GM18858 (cell line): ENCODE measurements at regions not wholly inside any gene's neighbourhood (a gene's known extent, or its start where the extent isn't known, plus 50 kb on each side); places are given as distances from the start of the nearest gene placed in this dataset.

Source experiments
- ATAC-seq: cut with Tn5 transposase; IDR thresholded peaks from one replicate; pipeline ENCODE4 v1.9.1; 2021; ENCODE audit not compliant: unreplicated experiment

DNA sequence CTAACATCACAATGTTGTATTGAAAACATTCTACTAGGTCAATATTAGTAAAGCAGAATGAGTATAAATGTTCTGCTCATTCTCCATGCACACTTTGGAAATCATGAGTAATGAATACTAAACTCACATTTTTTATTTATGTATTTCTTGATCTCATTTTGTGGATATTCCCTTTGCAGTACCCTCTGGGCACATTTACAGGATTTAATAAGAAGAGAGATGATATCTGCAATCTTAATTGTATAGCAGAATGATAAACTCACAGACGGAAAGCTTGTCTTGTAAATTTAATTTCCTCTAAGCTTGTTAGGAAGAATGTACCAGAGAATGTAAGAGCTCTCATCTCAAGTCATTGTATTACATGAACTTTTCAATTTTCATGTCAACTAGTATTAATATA, 1279.7 kb downstream of the PCDH7 start:
- ATAC-seq = no peak

DNA sequence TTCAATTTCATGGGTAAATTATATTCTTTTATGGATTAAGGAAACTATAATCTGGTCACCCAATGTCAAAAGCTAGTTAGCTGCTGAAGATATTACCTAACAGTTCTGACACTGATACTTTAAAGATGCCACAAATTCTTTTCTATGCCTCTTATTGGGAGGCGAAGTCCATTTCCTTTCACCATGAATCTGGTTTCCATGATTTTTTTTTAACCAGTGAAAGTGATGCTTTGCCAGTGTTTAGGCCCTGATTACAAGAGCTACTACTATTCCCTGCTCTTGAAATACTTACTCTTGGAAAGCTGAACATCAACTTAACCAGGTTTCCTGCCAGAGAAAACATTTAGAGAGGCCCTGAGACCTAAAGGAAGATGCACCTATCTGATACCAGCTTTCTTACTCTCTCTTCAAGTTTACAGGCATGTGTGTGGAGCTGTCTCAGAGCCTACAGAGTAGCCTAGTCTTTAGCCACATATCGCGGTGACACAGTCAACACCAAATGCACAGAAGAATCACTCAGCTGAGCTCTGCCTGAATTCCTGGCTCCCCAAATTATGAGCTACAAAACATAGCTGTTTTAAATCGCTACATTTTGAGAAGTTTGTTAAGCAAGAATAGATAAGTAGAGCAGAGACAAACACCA, 1280.8 kb downstream of the PCDH7 start:
- no peak for ATAC-seq

DNA sequence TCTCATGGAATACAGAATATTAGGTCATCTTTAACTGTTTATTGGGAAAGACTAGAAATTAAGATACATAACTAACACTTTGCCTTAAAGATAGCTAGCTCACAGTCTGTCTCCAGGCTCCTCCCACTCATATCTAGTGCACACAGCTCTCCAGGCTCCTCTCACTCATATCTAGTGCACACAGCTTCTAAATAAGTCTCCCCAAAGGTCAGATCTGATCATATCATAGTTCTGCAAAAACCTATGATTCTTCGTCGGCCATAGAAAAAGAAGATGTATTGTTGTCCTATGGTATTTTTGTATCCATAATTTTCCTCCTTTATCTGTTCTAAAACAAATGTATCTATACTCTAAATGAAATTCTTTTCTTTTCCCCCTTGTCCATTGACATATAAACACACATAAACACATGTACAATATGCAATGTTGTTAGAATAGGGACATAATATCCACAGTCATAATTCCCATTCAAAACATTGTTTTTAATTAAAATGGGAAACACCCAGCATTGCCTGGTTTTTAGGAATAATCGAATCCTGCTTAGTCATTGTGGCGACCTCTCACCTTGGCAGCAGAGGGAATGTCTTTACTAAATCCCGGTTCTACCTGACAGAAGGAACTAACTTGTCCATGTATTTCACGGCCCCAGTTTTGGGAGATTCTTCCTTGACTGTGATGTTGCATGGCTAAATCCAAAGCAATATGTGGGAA, 1282.0 kb downstream of the PCDH7 start:
- no peak for ATAC-seq

GRCh38 chr4:32003548-32003947, 1283.4 kb downstream of the PCDH7 start:
- ATAC-seq = no peak

GRCh38 chr4:32010221-32010620, 1290.1 kb downstream of the PCDH7 start:
- no peak for ATAC-seq

- no peak for ATAC-seq
Measured at GRCh38 chr4:32022071-32022470, 1301.9 kb downstream of the PCDH7 start.

GRCh38 chr4:32025851-32026459, 1305.8 kb downstream of the PCDH7 start:
- ATAC-seq = no peak

- ATAC-seq = no peak
Measured at GRCh38 chr4:32030406-32030805, 1310.2 kb downstream of the PCDH7 start.

GRCh38 chr4:32031026-32031425, 1310.9 kb downstream of the PCDH7 start:
- no peak for ATAC-seq

- no peak for ATAC-seq
Measured at GRCh38 chr4:32032136-32032672, 1312.0 kb downstream of the PCDH7 start.

- no peak for ATAC-seq
Measured at GRCh38 chr4:32037399-32037798, 1317.2 kb downstream of the PCDH7 start.

DNA sequence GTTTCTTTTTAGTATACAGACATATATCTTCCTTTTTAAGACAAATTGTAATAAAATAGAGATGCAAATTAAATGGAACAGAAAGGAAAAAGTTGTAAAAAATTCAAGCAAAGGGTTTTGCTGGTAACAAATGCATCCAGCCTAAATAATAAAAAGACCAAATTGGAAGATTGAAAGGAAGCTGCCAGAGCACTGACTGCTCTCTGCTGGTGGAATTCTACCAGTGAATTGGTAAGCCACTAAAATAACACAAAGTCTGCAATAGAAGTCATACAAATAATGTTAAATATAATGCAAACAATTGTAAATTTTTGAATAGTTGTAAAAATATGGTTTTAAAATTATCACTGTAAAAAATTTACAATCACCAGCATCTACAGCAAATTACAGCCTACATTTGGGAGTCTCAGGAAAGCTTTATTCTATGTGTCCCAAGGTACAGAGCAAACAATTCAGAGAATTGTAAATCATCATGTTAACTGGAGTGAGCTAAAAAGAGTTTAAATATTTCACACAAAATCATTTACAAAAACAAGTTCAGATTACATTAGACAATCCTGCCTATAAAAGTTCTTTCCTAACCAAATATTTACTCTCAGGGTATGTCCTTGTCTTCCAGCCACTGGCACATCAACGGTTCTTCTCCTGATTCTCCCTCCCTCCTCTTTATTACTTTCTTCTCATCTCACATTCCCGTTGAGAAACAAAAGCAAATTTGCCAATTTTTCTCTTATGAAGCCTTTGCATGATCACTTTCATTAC, 1322.5 kb downstream of the PCDH7 start:
- no peak for ATAC-seq

DNA sequence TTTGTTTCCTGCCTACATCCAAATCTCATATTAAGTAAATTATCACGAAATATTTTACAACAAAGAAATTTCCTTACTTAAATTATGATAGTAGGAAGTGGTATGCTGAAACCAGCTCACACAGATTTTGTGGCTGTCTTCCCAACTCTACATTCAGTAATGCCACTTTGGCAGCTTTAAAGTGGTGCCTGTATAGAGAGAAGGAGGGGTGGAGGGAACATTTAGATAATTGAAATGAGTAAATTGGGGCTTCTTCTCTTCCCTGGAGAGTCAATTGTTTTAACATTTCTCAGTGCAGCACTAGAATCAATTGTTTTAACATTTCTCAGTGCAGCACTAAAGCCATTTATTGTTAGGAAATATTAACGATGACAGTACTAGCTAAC, 1323.1 kb downstream of the PCDH7 start:
- ATAC-seq = no peak

DNA sequence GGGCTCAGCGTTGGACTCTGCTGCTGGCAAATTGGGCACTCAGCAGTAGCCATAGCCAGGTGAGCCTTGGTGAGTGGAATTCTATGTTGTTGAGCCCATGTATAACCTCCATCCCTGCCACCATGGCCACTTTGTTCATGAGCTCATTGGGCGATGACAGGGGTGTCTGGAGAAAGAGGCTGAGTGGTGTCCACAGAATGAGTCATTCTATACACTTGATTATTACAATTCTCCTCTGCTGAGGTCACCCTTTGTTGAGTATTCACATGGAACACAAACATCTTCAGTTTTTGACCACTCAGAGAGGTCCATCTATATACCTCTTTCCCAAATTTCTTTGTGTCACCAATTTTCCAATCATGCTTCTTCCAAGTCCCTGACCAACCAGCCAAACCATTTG, 1341.7 kb downstream of the PCDH7 start:
- no peak for ATAC-seq

- ATAC-seq = no peak
Measured at GRCh38 chr4:32073542-32073941, 1353.4 kb downstream of the PCDH7 start.

DNA sequence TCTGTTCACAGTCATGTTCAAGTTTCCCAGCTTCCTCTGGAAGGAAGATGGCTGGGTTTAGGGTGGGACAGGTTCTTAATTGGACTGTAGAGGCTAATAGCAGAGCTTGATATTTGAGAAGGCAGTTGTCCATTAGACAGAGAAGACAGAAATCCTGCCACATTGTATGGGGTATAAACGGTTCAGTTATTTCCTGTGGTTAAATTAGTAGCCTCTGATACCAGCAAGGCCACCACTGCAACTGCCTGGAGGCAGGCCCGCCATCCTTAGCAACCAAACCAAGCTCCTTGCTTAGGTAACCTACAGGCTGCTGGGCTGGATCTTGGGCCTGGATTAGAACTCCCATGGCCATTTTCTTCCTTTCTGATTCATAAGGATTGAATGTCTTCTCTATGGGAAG, 1367.0 kb downstream of the PCDH7 start:
- ATAC-seq = no peak

DNA sequence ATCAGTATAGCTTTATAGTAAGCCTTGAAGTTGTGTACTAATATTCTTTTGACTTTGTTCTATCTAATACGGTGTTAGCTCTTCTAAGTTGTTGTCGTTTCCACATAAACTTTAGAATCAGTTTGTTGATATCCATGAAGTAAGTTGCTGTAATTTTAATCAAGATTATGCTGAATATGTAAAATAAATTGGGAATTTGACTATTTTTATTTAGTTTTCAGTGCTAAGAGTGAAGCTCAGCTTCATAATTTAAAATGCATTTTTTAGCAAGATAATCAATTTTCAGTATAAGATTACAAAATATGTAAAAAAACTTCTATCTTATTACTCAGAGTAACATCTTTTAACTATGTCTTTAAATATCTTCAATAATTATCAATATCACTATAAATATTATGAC, 1374.8 kb downstream of the PCDH7 start:
- no peak for ATAC-seq

DNA sequence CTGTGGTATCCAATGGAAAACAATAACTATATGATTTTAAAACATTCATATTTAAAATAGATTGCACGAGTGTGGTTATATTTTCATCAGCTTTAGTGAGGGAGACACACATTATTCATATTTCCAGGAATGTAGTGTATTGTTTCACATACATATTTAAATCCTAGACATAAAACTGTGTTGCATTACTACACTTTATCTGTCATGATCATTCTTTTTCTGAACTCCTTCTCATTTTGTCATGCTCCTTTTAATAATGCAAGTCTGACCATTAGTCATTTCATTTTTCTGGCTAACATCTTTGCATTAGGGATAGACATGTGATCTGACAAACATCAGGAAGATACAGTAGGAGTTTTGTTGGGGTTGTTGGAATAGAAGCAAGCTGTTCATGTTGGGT, 1382.7 kb downstream of the PCDH7 start:
- no peak for ATAC-seq

- ATAC-seq = no peak
Measured at GRCh38 chr4:32106767-32107166, 1386.6 kb downstream of the PCDH7 start.

- ATAC-seq = no peak
Measured at GRCh38 chr4:32112891-32113290, 1392.7 kb downstream of the PCDH7 start.

- ATAC-seq = no peak
Measured at GRCh38 chr4:32117693-32118092, 1397.5 kb downstream of the PCDH7 start.
